DMS153 (cell line): ENCODE measurements at regions not wholly inside any gene's neighbourhood (a gene's known extent, or its start where the extent isn't known, plus 50 kb on each side); places are given as distances from the start of the nearest gene placed in this dataset.

Experiments
- DNase-seq: peaks from one replicate; lab custom pipeline; 2025; lab: John Stamatoyannopoulos, UW

DNA sequence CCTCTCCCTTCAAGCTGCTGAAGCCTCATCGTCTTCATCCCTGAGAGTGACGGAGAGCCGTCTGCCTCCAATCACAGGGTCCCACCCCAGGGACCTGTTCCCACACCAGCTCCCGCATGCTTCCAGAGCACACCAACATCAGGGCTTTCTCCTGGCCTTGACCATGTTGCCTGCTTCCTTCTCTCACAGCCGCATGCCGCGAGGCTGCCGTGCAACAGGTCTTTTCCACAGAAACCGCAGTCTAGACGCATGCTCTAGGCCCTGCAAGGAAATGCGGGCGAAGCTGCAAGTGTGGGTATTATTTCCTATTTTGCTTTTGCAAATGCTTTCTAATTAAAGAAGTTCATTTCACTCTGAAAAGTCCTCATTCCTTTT lies 277.8 kb downstream of the EIPR1 start:
- no peak for DNase-seq

DNA sequence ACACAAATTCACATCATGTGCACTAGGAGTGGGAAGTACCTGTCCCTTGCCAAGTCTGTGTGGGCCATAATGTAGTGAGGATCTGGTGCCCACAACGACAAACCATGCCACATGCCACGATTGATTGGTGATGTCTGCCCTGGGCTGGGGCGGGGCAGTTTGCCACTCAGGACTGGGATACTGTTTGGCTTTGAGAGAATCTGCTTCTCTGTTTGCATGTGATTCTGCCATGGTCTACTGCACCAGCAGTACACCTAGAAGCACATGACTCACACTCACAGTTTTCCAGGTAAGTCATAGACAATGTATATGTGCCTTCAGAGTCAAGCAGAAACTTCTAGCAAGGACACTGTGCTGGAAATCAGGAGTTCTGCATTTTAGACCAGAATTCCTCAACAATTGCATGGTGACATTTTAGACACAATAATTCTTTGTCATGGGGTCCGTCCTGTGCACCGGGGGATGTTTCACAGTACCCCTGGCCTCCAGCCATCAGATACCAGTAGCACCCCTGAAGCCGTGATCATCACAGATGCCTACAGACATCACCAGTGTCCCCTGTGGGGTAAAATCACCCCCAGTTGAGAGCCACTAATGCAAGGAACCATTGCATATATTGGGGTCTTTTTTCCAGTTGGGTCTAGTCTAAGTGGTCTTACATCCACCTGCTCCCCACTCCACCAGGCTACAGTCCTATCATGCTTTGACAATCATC lies 278.3 kb downstream of the EIPR1 start:
- DNase-seq, result no peak

- no peak for DNase-seq
Observed at GRCh38 chr2:3098231-3098630, 279.4 kb downstream of the EIPR1 start.

DNA sequence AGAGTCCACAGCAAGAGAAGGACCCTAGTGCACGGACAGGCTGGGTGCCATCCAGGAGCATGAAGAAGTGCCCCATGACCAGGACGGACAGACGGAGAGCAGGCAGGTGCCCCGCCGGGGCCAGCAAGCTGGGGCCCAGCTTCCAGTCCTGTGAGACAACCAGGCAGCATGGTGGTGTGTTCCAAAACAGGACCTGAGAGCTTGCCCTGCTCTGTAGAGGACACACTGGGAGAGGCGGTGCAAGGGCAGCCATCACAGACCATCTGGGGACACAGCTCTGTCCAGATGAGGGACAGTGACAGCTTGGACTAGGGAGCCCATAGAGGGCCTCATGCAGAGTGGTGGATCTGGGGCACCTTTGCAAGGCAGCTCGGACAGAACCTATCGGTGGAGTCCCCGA lies 279.8 kb downstream of the EIPR1 start:
- no peak for DNase-seq

DNA sequence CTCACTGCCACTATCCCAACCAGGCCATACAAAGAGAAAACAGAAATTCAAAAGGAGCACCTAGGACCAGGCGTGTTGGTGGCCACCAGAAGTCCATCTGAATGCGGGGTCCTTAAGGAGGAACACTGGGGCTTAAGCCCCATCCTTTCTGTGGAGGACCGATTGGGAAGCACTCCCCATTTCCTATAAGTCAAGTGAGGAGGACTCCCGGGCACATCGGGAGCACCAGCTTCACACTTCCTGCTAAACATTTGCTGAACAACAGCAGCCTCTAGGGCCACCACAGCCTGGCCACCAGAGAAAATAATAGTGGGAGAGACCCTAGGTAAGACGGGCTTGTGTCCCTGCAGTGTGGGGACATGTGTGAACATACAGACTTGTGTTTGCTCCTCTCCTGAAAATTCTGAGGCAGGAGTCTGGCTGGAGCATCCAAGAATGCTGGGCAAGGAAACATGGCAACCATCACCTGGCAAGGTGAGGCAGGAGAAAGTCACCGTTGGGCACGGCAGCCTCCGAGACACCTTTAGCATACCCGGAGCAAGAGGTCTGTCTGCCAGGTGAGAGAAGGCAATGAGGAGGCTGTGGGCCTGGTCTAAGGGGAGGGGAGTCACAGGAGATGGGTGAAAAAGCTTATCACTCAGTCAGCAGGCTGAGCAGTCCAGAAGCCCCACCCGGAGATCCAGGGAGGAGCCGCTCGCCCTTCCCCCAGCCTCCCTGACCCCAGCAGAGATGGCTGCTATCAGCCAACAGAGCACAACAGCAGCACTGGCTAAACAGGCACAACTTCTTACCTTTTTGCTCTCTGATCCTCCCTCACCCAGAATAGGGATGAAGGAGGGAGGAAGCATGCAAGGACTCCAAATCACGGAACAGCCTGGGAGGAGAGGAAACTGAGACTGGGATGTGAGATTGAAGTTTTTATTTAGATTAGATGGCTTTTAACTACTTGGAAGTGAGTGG lies 282.3 kb downstream of the EIPR1 start:
- no peak for DNase-seq

- no peak for DNase-seq
Observed at GRCh38 chr2:3094318-3094717, 283.3 kb downstream of the EIPR1 start.

- DNase-seq, result no peak
Observed at GRCh38 chr2:3091696-3092095, 285.9 kb downstream of the EIPR1 start.

DNA sequence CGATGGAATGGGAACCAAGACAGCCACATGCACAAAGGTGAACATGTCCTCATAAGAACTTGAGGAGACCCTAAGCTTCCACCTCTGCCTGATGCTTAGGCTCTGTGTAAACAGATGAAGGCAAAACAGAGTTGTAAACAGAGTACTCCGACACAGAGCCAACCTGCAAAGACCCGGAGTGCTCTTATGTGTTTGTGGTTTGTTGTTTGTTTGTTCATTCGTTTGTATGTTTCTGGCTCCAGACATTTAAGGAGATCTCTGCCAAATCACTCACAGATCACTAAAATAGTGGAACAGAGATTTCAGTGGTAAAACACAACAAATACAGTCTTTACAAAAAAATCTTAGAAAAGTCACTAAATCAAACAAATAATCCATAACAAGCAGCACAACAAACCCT lies 294.9 kb downstream of the EIPR1 start:
- DNase-seq, result no peak

DNA sequence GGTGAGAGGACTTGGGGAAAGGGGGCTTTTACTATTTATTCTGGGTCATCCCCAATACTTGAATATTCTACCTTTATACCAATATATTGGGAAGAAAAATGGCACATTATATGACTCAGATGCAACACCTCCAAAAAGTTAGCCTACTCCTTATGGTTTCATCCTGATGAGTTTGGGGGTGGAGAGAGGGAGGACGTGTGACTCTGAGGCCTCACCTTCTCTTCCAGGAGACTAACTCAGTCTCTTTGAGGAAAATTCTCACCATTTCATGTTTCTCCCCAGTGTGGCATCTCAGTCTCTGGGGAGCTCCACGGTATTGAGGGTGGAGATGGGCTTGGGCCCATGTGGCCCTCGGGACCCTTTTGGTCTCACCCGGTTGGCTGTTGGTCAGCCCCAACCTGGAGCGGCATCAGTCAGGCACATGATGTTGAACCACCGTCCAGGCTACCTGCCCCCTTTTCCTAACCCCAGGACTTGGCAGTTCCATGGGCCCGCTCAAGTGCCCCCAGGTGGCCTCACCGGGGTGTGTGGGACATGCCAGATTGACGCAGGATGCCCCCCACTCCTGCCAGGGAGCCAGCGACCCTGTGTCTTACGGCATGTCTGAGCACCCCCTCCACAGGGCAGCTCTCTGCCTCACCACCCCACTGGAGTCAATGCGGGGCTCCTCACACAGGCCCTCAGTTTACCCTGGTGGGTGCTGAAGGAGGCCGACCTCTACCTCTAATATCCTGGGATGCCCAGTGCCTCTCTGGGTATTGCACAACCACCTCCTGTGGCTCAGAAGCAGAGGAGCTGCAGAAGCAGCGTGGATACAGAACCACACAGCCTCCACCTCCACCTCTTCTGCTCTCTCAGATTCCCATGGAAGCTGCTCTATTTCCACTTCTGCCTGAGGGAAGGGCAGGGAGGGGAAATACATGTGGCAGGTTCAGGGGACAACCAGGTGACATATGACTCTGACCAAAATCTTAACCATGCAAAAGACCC lies 297.4 kb downstream of the EIPR1 start:
- DNase-seq, result no peak

DNA sequence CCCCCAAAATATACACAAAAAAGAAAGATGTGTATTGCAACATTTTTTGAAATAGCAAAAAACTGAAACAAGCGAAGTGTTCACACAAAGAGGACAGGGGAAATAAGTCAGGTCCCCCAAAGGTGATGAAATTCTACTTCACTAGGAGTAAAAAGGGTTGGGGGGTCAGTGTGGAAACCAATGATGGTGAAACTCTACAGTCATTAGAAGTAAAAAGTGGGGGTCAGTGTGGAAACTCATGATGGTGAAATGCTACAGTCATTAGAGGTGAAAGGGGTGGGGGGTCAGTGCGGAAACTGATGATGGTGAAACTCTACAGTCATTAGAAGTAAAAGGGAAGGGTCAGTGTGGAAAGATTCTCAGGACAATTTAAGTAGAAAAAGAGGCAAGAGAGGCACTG lies 298.2 kb downstream of the EIPR1 start:
- no peak for DNase-seq

GRCh38 chr2:3078684-3079083 lies 298.9 kb downstream of the EIPR1 start:
- DNase-seq, result no peak

- peak; percentile 29 for DNase-seq
Observed at GRCh38 chr2:3076848-3077642, 300.6 kb downstream of the EIPR1 start.

DNA sequence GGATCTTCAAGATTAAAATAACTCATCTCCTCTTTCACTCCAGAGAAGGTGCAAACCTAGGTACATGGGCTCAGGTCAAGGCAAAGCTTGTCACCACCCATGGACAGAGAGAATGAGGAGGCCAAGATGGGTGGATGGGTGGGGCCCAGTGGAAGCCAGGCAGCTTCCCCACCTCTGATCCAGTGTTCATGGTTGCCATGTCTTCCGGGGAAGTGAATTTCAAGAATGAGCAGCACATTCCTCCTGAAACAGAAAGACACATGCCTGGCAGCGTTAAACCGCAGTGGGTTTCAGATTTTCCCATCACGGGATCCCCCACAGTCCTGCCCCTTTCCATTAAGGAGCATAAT lies 301.7 kb downstream of the EIPR1 start:
- DNase-seq, result no peak

GRCh38 chr2:3075316-3075990 lies 302.2 kb downstream of the EIPR1 start:
- DNase-seq, result no peak

DNA sequence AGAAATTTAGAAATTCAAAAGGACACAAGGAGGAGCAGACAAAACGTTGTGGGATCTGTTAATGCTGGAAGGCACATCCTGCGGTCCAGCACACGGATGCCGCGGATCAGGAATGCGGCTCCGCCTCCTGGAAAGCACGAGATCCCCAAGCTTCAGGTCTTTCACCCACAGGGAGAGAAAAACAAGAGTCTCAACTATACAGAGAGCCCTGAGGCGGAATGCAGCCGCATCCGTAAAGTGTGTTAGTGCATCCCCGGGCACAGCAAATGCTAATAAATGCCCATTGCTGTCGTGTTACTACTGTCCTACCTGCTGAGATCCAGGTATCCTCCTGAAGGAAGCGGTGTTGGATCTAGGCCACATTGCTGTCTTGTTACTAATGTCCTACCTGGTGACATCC lies 303.9 kb downstream of the EIPR1 start:
- DNase-seq, result no peak

DNA sequence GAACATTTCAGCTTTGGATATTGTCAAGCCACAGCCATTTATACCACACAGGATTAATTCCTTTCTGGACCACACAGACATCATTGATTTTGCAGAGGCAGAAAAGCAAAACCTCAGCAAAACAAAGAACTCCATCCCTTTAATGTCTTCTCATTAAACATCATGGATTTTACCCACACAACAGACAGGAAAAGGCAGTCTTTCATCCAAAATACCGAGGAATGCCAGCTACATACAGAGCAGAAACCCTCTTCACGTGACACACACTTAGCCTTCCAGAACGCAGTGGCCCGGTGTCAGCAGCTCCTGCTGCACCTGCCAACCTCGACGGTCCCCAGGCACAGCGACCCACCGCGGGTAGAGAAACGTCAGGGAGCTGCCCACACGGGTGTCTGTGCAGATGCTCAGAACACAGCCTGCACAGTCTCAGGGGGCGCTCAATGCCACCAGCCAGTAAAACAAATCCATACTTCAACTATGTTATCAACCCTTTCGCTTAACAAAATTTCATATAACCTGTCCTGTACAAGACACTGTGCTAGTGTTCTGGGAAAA lies 304.5 kb downstream of the EIPR1 start:
- DNase-seq, result no peak

- DNase-seq, result no peak
Observed at GRCh38 chr2:3071685-3072263, 305.8 kb downstream of the EIPR1 start.

DNA sequence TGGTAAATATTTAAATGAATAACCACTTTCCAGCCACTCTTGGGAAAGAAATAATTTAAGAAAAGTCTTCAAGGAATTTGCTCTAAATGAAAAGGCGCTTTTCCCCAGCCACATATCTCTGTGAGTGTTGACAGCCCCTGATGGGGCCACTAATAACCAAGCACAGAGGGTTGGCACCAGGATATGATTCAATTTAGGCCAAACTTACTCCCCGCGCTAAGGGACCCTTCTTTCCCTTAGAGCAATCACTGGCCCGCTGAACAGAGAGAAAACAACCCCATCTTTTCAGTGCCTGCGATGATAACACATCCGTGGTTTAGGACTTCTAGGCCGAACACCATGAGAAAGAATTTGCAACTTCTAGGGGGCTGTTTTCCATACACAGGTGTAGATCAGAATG lies 310.8 kb downstream of the EIPR1 start:
- DNase-seq, result no peak

GRCh38 chr2:3065928-3066327 lies 311.7 kb downstream of the EIPR1 start:
- DNase-seq, result no peak
